MM.1S (cell line): ENCODE measurements at regions not wholly inside any gene's neighbourhood (a gene's known extent, or its start where the extent isn't known, plus 50 kb on each side); places are given as distances from the start of the nearest gene placed in this dataset.

ENCODE experiments used
- DNase-seq: peaks from one replicate; pipeline ENCODE4 v3.0.0-alpha.2; 2015
- H2AFZ ChIP-seq: fragments of 300-600 bp; sonication (generic); 2 replicates; pipeline ENCODE4 v1.6.0; 2016; ENCODE audit warnings: antibody characterized with exemption, low read length
- H3F3A ChIP-seq: fragments of 300-600 bp; sonication (generic); 2 replicates; pipeline ENCODE4 v1.6.1; 2016; ENCODE audit warnings: mild to moderate bottlenecking, antibody characterized with exemption, low read length, moderate library complexity, mixed read lengths; ENCODE audit not compliant: insufficient read depth
- H3K27ac ChIP-seq: fragments of 300-600 bp; sonication (generic); 2 replicates; pipeline ENCODE4 v1.5.1; 2016; ENCODE audit warnings: mild to moderate bottlenecking, low read length
- H3K27me3 ChIP-seq: fragments of 300-600 bp; sonication (generic); replicated peaks from 2 replicates; pipeline ENCODE4 v1.6.0; 2016; ENCODE audit warnings: low read length; ENCODE audit not compliant: insufficient read depth
- H3K36me3 ChIP-seq: fragments of 300-600 bp; sonication (generic); replicated peaks from 2 replicates; pipeline ENCODE4 v1.6.1; 2016; ENCODE audit warnings: mild to moderate bottlenecking, low read length, mixed read lengths; ENCODE audit not compliant: insufficient read depth
- H3K4me1 ChIP-seq: fragments of 300-600 bp; sonication (generic); 2 replicates; pipeline ENCODE4 v1.6.1; 2016; ENCODE audit warnings: low read length, mixed read lengths
- H3K4me2 ChIP-seq: fragments of 300-600 bp; sonication (generic); 2 replicates; pipeline ENCODE4 v1.6.0; 2016; ENCODE audit warnings: low read depth, low read length
- H3K4me3 ChIP-seq: fragments of 300-600 bp; sonication (generic); 2 replicates; pipeline ENCODE4 v1.5.1; 2016; ENCODE audit warnings: low read length, mixed read lengths
- H3K79me2 ChIP-seq: fragments of 300-600 bp; sonication (generic); 2 replicates; pipeline ENCODE4 v1.6.1; 2016; ENCODE audit warnings: mixed run types, low read length, mixed read lengths
- H3K9ac ChIP-seq: fragments of 300-600 bp; sonication (generic); 2 replicates; pipeline ENCODE4 v1.6.1; 2016; ENCODE audit warnings: low read length, mixed read lengths
- H3K9me2 ChIP-seq: fragments of 300-600 bp; sonication (generic); replicated peaks from 2 replicates; pipeline ENCODE4 v1.6.1; 2016; ENCODE audit warnings: mild to moderate bottlenecking, low read length, mixed read lengths; ENCODE audit not compliant: insufficient read depth
- H3K9me3 ChIP-seq: fragments of 300-600 bp; sonication (generic); replicated peaks from 2 replicates; pipeline ENCODE4 v1.6.1; 2016; ENCODE audit warnings: mild to moderate bottlenecking, low read length, mixed read lengths; ENCODE audit not compliant: insufficient read depth
- H4K20me1 ChIP-seq: fragments of 300-600 bp; sonication (generic); 2 replicates; pipeline ENCODE4 v1.6.1; 2016; ENCODE audit warnings: mild to moderate bottlenecking, low read length, moderate library complexity, mixed read lengths; ENCODE audit not compliant: insufficient read depth
- EZH2 ChIP-seq: fragments of 300-600 bp; sonication (generic); optimal IDR thresholded peaks from 2 replicates; pipeline ENCODE3; 2017; ENCODE audit warnings: low read depth, mild to moderate bottlenecking, antibody characterized with exemption, low read length, mixed read lengths
- EZH2phosphoT487 ChIP-seq: fragments of 300-600 bp; sonication (generic); IDR thresholded peaks from 2 replicates; pipeline ENCODE4 v1.6.1; 2018; ENCODE audit warnings: antibody characterized with exemption, low read length
- TF ChIP-seq, protein P1 (sequence below): fragments of 300-600 bp; sonication (generic); IDR thresholded peaks from 2 replicates; pipeline ENCODE4 v1.5.1; 2016; ENCODE audit warnings: antibody characterized with exemption, low read length, mixed read lengths

GRCh38 chr5:8811581-8811980, 734.3 kb downstream of the SEMA5A start:
- H3F3A ChIP-seq: no peaks in the 10 kb centered on the region
- no peak overlapping the region for H3K4me2 ChIP-seq
- no peak overlapping the region for H3K27ac ChIP-seq
- no peaks in the 10 kb centered on the region for H3K27me3 ChIP-seq
- H3K9me3 ChIP-seq: no peaks in the 10 kb centered on the region
- H3K4me3 ChIP-seq: no peak overlapping the region
- H3K9me2 ChIP-seq: no peaks in the 10 kb centered on the region
- no peaks in the 10 kb centered on the region for H3K4me1 ChIP-seq
- no peak overlapping the region for H2AFZ ChIP-seq
- no peaks in the 10 kb centered on the region for H3K79me2 ChIP-seq
- DNase-seq: no peak
- no peaks in the 10 kb centered on the region for H3K36me3 ChIP-seq
- no peaks in the 10 kb centered on the region for H4K20me1 ChIP-seq
- H3K9ac ChIP-seq: no peak overlapping the region
- TF ChIP-seq EZH2phosphoT487: no peak
- TF ChIP-seq EZH2: no peak
- TF ChIP-seq, protein P1, sequence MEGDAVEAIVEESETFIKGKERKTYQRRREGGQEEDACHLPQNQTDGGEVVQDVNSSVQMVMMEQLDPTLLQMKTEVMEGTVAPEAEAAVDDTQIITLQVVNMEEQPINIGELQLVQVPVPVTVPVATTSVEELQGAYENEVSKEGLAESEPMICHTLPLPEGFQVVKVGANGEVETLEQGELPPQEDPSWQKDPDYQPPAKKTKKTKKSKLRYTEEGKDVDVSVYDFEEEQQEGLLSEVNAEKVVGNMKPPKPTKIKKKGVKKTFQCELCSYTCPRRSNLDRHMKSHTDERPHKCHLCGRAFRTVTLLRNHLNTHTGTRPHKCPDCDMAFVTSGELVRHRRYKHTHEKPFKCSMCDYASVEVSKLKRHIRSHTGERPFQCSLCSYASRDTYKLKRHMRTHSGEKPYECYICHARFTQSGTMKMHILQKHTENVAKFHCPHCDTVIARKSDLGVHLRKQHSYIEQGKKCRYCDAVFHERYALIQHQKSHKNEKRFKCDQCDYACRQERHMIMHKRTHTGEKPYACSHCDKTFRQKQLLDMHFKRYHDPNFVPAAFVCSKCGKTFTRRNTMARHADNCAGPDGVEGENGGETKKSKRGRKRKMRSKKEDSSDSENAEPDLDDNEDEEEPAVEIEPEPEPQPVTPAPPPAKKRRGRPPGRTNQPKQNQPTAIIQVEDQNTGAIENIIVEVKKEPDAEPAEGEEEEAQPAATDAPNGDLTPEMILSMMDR: no peak

DNA sequence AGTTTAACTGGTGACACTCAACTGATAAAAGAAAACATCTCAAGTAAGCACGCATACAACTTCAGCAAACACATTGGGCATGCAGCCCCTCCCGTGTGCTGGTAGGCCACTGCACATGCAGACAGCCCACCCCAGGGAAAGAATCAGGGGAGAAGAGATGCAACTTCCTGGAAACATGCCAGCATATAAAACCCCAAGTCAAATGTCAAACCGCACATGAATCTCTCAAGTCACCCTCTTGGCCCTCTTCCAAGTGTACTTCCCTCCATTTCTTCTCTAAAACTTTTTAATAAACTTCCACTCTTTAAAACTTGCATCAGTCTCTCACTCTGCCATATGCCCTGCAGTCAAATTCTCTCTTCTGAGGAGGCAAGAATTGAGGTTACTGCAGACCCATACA, 732.7 kb downstream of the SEMA5A start:
- Histone ChIP-seq H3F3A (no peaks in the 10 kb centered on the region), H3K27me3 (no peaks in the 10 kb centered on the region), H3K4me3 (no peak overlapping the region), H3K9ac (no peak overlapping the region), H3K4me2 (no peak overlapping the region), H3K9me3 (no peaks in the 10 kb centered on the region), H2AFZ (no peak overlapping the region), H3K36me3 (no peaks in the 10 kb centered on the region; the same call in 1 of the 2 replicates), H3K9me2 (no peaks in the 10 kb centered on the region), H3K4me1 (no peaks in the 10 kb centered on the region), H3K27ac (no peak overlapping the region), H3K79me2 (no peaks in the 10 kb centered on the region), H4K20me1 (no peaks in the 10 kb centered on the region)
- TF ChIP-seq, protein P1: no peak
- no peak for TF ChIP-seq EZH2phosphoT487
- no peak for TF ChIP-seq EZH2
- no peak for DNase-seq

GRCh38 chr5:8814105-8814504, 731.8 kb downstream of the SEMA5A start:
- TF ChIP-seq, protein P1: no peak
- H4K20me1 ChIP-seq: no peaks in the 10 kb centered on the region
- no peaks in the 10 kb centered on the region for H3K79me2 ChIP-seq

DNA sequence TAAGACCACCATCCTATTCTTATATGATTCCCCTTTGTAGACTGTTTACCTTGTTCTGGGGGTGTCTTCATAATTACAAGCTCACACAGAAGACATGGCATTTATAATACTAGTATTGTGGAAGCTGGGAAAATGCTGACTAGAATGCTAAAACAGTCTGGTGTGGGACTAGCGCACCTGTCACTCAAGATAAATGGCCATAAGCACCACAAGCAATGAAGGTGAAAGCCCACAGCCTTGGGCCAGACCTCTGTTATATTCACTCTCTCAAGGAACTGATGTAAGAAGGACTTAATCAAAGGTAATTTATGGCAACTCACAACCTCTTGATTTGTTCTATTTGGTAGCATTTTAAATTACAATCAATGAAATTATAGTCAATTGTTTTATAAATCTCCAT, 721.5 kb downstream of the SEMA5A start:
- TF ChIP-seq, protein P1: no peak
- no peak for TF ChIP-seq EZH2
- no peak for TF ChIP-seq EZH2phosphoT487
- H3F3A ChIP-seq: no peaks in the 10 kb centered on the region
- no peaks in the 10 kb centered on the region for H3K9me3 ChIP-seq

More at GRCh38 chr5:8814105-8814504, 731.8 kb downstream of the SEMA5A start:
- Histone ChIP-seq H3F3A (no peaks in the 10 kb centered on the region), H3K4me2 (no peak overlapping the region), H3K4me1 (no peaks in the 10 kb centered on the region), H3K9me2 (no peaks in the 10 kb centered on the region), H3K9me3 (no peaks in the 10 kb centered on the region), H3K27me3 (no peaks in the 10 kb centered on the region), H3K4me3 (no peak overlapping the region), H3K9ac (no peak overlapping the region), H2AFZ (no peak overlapping the region), H3K27ac (no peak overlapping the region), H3K36me3 (no peaks in the 10 kb centered on the region; the same call in 1 of the 2 replicates)
- no peak for DNase-seq

More for the DNA sequence above, 721.5 kb downstream of the SEMA5A start:
- H3K27me3 ChIP-seq: no peaks in the 10 kb centered on the region
- no peaks in the 10 kb centered on the region for H3K9me2 ChIP-seq
- H3K4me3 ChIP-seq: no peak overlapping the region
- H3K79me2 ChIP-seq: no peaks in the 10 kb centered on the region
- H3K36me3 ChIP-seq: no peaks in the 10 kb centered on the region
- H2AFZ ChIP-seq: no peak overlapping the region
- no peak for DNase-seq
- no peak overlapping the region for H3K27ac ChIP-seq
- no peak overlapping the region for H3K4me2 ChIP-seq
- no peaks in the 10 kb centered on the region for H3K4me1 ChIP-seq
- H4K20me1 ChIP-seq: no peaks in the 10 kb centered on the region
- H3K9ac ChIP-seq: no peak overlapping the region
